ENCODE measurements at regions not wholly inside any gene's neighbourhood (a gene's known extent, or its start where the extent isn't known, plus 50 kb on each side); places are given as distances from the start of the nearest gene placed in this dataset.

DNA sequence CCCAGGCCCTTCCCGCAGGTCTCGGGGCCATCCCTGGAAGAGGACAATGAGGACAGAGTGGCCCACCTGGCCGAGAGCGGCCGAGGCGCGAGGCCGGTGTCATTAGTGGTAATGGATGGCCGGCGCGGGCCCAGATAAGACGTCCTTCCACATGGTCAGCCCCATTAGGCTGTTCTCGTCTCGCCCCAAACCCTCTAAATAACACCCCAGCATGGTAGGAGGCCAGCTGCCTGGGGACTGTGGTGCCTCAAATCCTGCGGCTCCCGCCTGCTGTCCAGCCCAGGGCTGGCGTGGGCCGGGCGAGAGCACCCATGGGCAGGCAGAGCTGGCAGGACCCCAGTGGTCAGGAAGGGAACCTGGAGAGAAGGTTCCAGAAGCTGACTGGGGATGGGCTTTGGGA, 121.7 kb downstream of the FAM53A start:
- Histone ChIP-seq H3K36me3 (ENCODE audit: control insufficient read depth, insufficient read depth, low read length) (no peaks in the 10 kb centered on the region), H3K27me3 (replicated peaks; ENCODE audit: control insufficient read depth, insufficient read depth, low read length) (no peaks in the 10 kb centered on the region), H3K4me3 (replicated peaks; ENCODE audit: low read depth, low read length) (no peak overlapping the region)
- DNase-seq (ENCODE audit: extremely low read depth, insufficient read length): no peak
- no peak for TF ChIP-seq CTCF (IDR thresholded peaks at IDR 0.05; ENCODE audit: insufficient read depth, low read length, poor library complexity, severe bottlenecking)

DNA sequence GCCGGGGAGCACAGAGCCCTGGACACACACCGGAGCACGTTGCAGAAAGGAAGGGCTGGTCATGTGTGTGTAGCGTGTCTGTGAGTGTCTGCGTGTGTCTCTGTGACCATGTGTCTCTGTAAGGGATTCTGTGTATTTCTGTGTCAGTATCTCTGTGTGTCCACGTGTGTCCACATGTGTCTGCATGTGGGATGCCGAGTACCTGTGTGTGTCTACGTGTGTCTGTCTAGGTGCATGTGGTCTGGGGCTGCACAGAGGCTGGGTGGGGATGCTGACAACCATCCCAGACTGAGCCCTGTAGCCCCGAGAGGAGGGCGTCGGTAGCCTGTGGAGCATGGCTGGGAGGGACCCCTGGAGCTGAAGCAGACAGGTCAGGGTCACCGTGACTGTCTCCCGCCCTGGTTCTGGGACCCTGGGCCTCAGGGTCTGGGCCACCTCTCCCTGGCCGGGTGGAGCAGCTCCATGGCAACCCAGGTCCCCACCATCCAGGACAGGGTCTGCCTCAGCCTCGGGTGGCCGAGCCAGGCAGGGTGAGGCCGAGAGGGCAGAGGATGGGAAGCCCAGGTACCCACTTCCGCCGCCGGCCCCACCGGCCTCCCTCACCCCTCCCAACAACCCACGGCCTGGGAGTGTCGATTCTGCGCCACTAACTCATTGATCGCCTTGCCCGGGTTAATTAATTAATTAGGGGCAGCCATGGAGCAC, 122.7 kb downstream of the FAM53A start:
- no peaks in the 10 kb centered on the region for H3K27me3 ChIP-seq (replicated peaks; ENCODE audit: control insufficient read depth, insufficient read depth, low read length)

GRCh38 chr4:1559896-1560650, 124.0 kb downstream of the FAM53A start:
- H3K36me3 ChIP-seq (ENCODE audit: control insufficient read depth, insufficient read depth, low read length): no peaks in the 10 kb centered on the region
- DNase-seq (ENCODE audit: extremely low read depth, insufficient read length): no peak
- no peak for TF ChIP-seq CTCF (IDR thresholded peaks at IDR 0.05; ENCODE audit: insufficient read depth, low read length, poor library complexity, severe bottlenecking)
- no peaks in the 10 kb centered on the region for H3K27me3 ChIP-seq (replicated peaks; ENCODE audit: control insufficient read depth, insufficient read depth, low read length)
- H3K4me3 ChIP-seq (replicated peaks; ENCODE audit: low read depth, low read length): no peak overlapping the region

More for the DNA sequence above, 122.7 kb downstream of the FAM53A start:
- Histone ChIP-seq H3K36me3 (ENCODE audit: control insufficient read depth, insufficient read depth, low read length) (no peaks in the 10 kb centered on the region), H3K4me3 (replicated peaks; ENCODE audit: low read depth, low read length) (no peak overlapping the region)
- no peak for DNase-seq (ENCODE audit: extremely low read depth, insufficient read length)
- no peak for TF ChIP-seq CTCF (IDR thresholded peaks at IDR 0.05; ENCODE audit: insufficient read depth, low read length, poor library complexity, severe bottlenecking)

- no peaks in the 10 kb centered on the region for H3K27me3 ChIP-seq (replicated peaks; ENCODE audit: control insufficient read depth, insufficient read depth, low read length)
- no peak for TF ChIP-seq CTCF (IDR thresholded peaks at IDR 0.05; ENCODE audit: insufficient read depth, low read length, poor library complexity, severe bottlenecking)
- DNase-seq (ENCODE audit: extremely low read depth, insufficient read length): no peak
These were observed 125.9 kb downstream of the FAM53A start for GRCh38 chr4:1558205-1558604.

DNA sequence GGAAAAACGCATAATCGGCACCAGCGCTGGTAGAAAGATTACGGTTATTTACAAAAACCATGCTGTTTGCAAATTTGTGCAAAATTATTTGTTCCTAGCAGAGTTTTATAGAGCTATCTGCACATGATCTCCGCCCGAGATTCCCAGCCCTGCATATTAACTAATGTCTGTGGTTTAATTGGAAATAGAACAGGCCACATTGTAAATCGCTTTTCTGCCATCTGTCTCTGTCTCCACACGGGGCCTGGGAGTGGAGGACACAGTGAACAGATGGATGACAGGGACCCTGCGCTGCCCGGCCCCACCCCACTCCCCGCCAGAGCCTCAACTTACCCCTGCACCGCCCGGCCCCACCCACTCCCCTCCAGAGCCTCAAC, 126.9 kb downstream of the FAM53A start:
- H3K4me3 ChIP-seq (replicated peaks; ENCODE audit: low read depth, low read length): no peak overlapping the region
- TF ChIP-seq CTCF (IDR thresholded peaks at IDR 0.05; ENCODE audit: insufficient read depth, low read length, poor library complexity, severe bottlenecking): no peak
- H3K27me3 ChIP-seq (replicated peaks; ENCODE audit: control insufficient read depth, insufficient read depth, low read length): no peaks in the 10 kb centered on the region
- DNase-seq (ENCODE audit: extremely low read depth, insufficient read length): no peak
- H3K36me3 ChIP-seq (ENCODE audit: control insufficient read depth, insufficient read depth, low read length): no peaks in the 10 kb centered on the region

More at GRCh38 chr4:1558205-1558604, 125.9 kb downstream of the FAM53A start:
- no peaks in the 10 kb centered on the region for H3K36me3 ChIP-seq (ENCODE audit: control insufficient read depth, insufficient read depth, low read length)
- no peak overlapping the region for H3K4me3 ChIP-seq (replicated peaks; ENCODE audit: low read depth, low read length)
